HCT116 (cell line): ENCODE measurements at regions not wholly inside any gene's neighbourhood (a gene's known extent, or its start where the extent isn't known, plus 50 kb on each side); places are given as distances from the start of the nearest gene placed in this dataset.

Source experiments
- ATAC-seq: fragments of 200-7000 bp; cut with Tn5 transposase; 2 replicates; pipeline ENCODE4 v1.9.1; 2020; ENCODE audit warnings: mild to moderate bottlenecking, moderate library complexity
- BruUV-seq: library from RNA; stranded (reverse); fragments of 400-500 nt; replicated peaks from 2 replicates; lab custom pipeline; 2021; lab: Mats Ljungman, UMichigan
- CTCF ChIA-PET: fragments of 300-600 bp; sonication (Branson Sonifier 250); formaldehyde crosslinking; loops from one replicate; lab custom pipeline; 2021; ENCODE audit warnings: antibody characterized with exemption; lab: Charles Lee
- POLR2A ChIA-PET: fragments of 300-600, 350-600 bp; sonication (Branson Sonifier 250); formaldehyde crosslinking; loops from one replicate; lab custom pipeline; 2021; ENCODE audit warnings: antibody characterized with exemption; lab: Charles Lee
- RAD21 ChIA-PET, 2 experiments: fragments of 300-600 bp; sonication (Branson Sonifier 250); formaldehyde crosslinking; loops; one replicate each; lab custom pipeline; 2023; ENCODE audit warnings: low total read pairs in 2 of 2; ENCODE audit not compliant: uncharacterized antibody in 2 of 2, unreplicated experiment in 2 of 2, low non-redundant PET in 1 of 2; lab: Charles Lee
- DNase-seq: peaks from one replicate; pipeline ENCODE4 v3.0.0-alpha.2; 2010; ENCODE audit warnings: low read depth, low spot score
- H2AFZ ChIP-seq: fragments of 200-600 bp; shearing (Covaris generic), sonication (generic); 2 replicates; pipeline ENCODE4 v1.6.1; 2017; ENCODE audit warnings: low read depth, mixed run types, mixed read lengths, antibody characterized with exemption, low read length; ENCODE audit not compliant: poor library complexity, severe bottlenecking
- H3K27ac ChIP-seq: 2 replicates; pipeline ENCODE4 v1.5.1; 2012; ENCODE audit warnings: low read depth, low read length
- H3K27me3 ChIP-seq: fragments of 200-600 bp; sonication (generic); 2 replicates; pipeline ENCODE4 v1.6.1; 2016; ENCODE audit warnings: mixed run types, low read length, mixed read lengths; ENCODE audit not compliant: insufficient read depth
- H3K36me3 ChIP-seq, 2 experiments: fragments of 200-500 bp in 1 of 2; fragments of 200-600 bp in 1 of 2; sonication (Bioruptor generic) in 1 of 2; sonication (generic) in 1 of 2; 2 replicates each; pipeline versions ENCODE4 v1.5.1 to v1.6.1; 2014 to 2016; ENCODE audit warnings: low read length in 2 of 2, inconsistent platforms in 1 of 2, mixed read lengths in 1 of 2, mixed run types in 1 of 2; ENCODE audit not compliant: insufficient read depth in 2 of 2, control insufficient read depth in 1 of 2
- H3K4me1 ChIP-seq, 2 experiments: fragments of 200-600 bp in 1 of 2; sonication (generic) in 1 of 2; 2 replicates each; pipeline versions ENCODE4 v1.5.1 to v1.6.1; 2012 to 2017; ENCODE audit warnings: low read length in 2 of 2, inconsistent platforms in 1 of 2, mild to moderate bottlenecking in 1 of 2, mixed read lengths in 1 of 2, mixed run types in 1 of 2, moderate library complexity in 1 of 2; ENCODE audit not compliant: insufficient read depth in 2 of 2, control insufficient read depth in 1 of 2
- H3K4me2 ChIP-seq: fragments of 200-600 bp; sonication (generic); 2 replicates; pipeline ENCODE4 v1.6.1; 2017; ENCODE audit warnings: mixed run types, low read length, mixed read lengths
- H3K4me3 ChIP-seq, 2 experiments: fragments of 200-600 bp in 1 of 2; sonication (generic) in 1 of 2; replicated peaks in 1 of 2; 2 replicates each; pipeline ENCODE4 v1.5.1; 2011 to 2016; ENCODE audit warnings: low read length in 2 of 2, control low read depth in 1 of 2, low read depth in 1 of 2, mild to moderate bottlenecking in 1 of 2, mixed read lengths in 1 of 2, mixed run types in 1 of 2
- H3K79me2 ChIP-seq: fragments of 200-600 bp; sonication (generic); 2 replicates; pipeline ENCODE4 v1.6.1; 2017; ENCODE audit warnings: mild to moderate bottlenecking, mixed run types, low read length, moderate library complexity, mixed read lengths; ENCODE audit not compliant: insufficient read depth
- H3K9ac ChIP-seq: fragments of 200-600 bp; sonication (generic); 2 replicates; pipeline ENCODE4 v1.6.1; 2016; ENCODE audit warnings: low read length, mixed read lengths
- H3K9me2 ChIP-seq: fragments of 200-600 bp; sonication (generic), shearing (Covaris generic); 2 replicates; pipeline ENCODE4 v1.6.1; 2017; ENCODE audit warnings: mixed run types, mild to moderate bottlenecking, moderate library complexity; ENCODE audit not compliant: insufficient read depth
- H3K9me3 ChIP-seq, 2 experiments: fragments of 200-500 bp in 1 of 2; fragments of 200-600 bp in 1 of 2; sonication (Bioruptor generic) in 1 of 2; sonication (generic) in 1 of 2; 2 replicates each; pipeline ENCODE4 v1.6.1; 2014 to 2017; ENCODE audit warnings: low read length in 2 of 2, mixed read lengths in 2 of 2, inconsistent platforms in 1 of 2, low read depth in 1 of 2, mild to moderate bottlenecking in 1 of 2, mixed run types in 1 of 2, moderate library complexity in 1 of 2; ENCODE audit not compliant: control insufficient read depth in 1 of 2, insufficient read depth in 1 of 2
- H4K20me1 ChIP-seq: fragments of 200-600 bp; sonication (generic), shearing (Covaris generic); 2 replicates; pipeline ENCODE4 v1.6.1; 2017; ENCODE audit warnings: mixed run types, mild to moderate bottlenecking, moderate library complexity; ENCODE audit not compliant: insufficient read depth
- CBX3 ChIP-seq: IDR thresholded peaks from 2 replicates; pipeline ENCODE4 v1.6.1; 2012; ENCODE audit warnings: low read depth
- CEBPB ChIP-seq: IDR thresholded peaks from 2 replicates; pipeline ENCODE4 v1.6.1; 2012; ENCODE audit warnings: low read depth
- EZH2phosphoT487 ChIP-seq: fragments of 200-600 bp; IDR thresholded peaks from 2 replicates; pipeline ENCODE4 v1.6.1; 2018; ENCODE audit warnings: antibody characterized with exemption, borderline replicate concordance
- RAD21 ChIP-seq: IDR thresholded peaks from 2 replicates; pipeline ENCODE4 v1.6.1; 2012; ENCODE audit warnings: low read depth, mild to moderate bottlenecking
- SRF ChIP-seq: IDR thresholded peaks from 2 replicates; pipeline ENCODE4 v1.6.1; 2012; ENCODE audit warnings: low read depth
- YY1 ChIP-seq: IDR thresholded peaks from 2 replicates; pipeline ENCODE4 v1.6.1; 2011; ENCODE audit warnings: low read length, low read depth, moderate library complexity, mild to moderate bottlenecking; ENCODE audit not compliant: insufficient replicate concordance; ENCODE audit errors: extremely low read depth
- ZNF274 ChIP-seq: fragments of 200-500 bp; sonication (Bioruptor generic); IDR thresholded peaks from 2 replicates; pipeline ENCODE4 v1.6.1; 2014; ENCODE audit warnings: mild to moderate bottlenecking, low read depth, low read length, inconsistent platforms
- intact Hi-C: fragments of 100-400 bp; cut with micrococcal nuclease; formaldehyde crosslinking; loops from 2 replicates; pipeline ENCODE4 v1.10.0; 2022
- TF ChIP-seq, protein P1 (sequence below), 3 experiments: fragments of 200-600 bp in 1 of 3; sonication (generic) in 1 of 3; IDR thresholded peaks in 2 of 3; conservative IDR thresholded peaks in 1 of 3; 2 replicates each; pipeline ENCODE4 v1.5.1; 2012 to 2017; ENCODE audit warnings: low read depth in 2 of 3, low read length in 2 of 3, antibody characterized with exemption in 1 of 3, borderline replicate concordance in 1 of 3, control low read depth in 1 of 3, mild to moderate bottlenecking in 1 of 3, mixed read lengths in 1 of 3, mixed run types in 1 of 3, moderate library complexity in 1 of 3; ENCODE audit not compliant: insufficient read depth in 1 of 3
- TF ChIP-seq, protein P2 (sequence below): IDR thresholded peaks from 2 replicates; pipeline ENCODE4 v1.6.1; 2012; ENCODE audit warnings: low read depth

DNA sequence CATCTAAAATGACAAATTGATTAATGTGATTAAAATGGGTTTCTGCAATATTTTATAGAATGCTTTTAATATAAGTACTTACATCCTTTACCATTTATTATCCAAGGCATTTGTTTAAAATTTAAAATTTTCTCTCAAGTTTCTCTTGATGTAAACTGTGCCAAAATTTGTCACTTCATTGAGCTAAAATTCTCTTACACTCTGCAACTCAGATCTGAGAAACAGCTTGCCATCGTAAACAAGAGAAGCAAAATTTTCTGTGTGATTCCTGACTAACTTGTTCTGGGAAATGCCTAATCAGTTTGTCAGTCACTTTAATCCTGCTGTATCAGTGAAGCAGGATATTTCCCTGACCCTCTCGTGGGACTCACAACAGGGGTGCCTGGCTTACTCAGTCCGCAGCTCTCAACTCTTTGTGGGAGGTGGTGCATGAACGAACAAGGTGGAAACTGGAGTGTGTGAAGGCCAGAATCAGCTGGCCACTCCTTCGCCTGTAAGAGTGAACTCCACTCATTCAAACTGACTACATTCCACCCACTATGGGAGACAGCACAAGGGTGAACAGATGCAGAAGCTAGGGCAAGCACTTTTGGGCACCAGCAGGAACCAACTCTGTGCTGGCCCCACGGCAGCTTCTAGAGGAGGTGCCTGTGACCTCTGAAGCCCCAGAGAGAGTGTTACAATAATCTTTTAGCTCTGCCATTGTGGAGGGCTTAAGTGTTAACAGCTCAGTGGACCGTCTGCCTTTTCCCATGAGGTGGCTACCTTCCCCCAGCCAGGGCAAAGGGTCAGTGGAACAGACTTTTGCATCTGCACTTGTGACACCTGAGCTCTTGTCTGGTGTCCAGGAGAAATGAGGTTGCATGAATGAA is 349.4 kb downstream of the FAT4 start:
- TF ChIP-seq SRF = no peak
- TF ChIP-seq, protein P1, sequence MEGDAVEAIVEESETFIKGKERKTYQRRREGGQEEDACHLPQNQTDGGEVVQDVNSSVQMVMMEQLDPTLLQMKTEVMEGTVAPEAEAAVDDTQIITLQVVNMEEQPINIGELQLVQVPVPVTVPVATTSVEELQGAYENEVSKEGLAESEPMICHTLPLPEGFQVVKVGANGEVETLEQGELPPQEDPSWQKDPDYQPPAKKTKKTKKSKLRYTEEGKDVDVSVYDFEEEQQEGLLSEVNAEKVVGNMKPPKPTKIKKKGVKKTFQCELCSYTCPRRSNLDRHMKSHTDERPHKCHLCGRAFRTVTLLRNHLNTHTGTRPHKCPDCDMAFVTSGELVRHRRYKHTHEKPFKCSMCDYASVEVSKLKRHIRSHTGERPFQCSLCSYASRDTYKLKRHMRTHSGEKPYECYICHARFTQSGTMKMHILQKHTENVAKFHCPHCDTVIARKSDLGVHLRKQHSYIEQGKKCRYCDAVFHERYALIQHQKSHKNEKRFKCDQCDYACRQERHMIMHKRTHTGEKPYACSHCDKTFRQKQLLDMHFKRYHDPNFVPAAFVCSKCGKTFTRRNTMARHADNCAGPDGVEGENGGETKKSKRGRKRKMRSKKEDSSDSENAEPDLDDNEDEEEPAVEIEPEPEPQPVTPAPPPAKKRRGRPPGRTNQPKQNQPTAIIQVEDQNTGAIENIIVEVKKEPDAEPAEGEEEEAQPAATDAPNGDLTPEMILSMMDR (IDR thresholded peaks at IDR 0.05 in 2 of 3, conservative IDR thresholded peaks at IDR 0.05 in 1 of 3; ENCODE audit: borderline replicate concordance in 1 of 3, insufficient read depth in 1 of 3, low read depth in 2 of 3, low read length in 2 of 3) = no peak
- TF ChIP-seq RAD21 = no peak
- TF ChIP-seq YY1 = no peak
- TF ChIP-seq ZNF274 = no peak
- TF ChIP-seq, protein P2, sequence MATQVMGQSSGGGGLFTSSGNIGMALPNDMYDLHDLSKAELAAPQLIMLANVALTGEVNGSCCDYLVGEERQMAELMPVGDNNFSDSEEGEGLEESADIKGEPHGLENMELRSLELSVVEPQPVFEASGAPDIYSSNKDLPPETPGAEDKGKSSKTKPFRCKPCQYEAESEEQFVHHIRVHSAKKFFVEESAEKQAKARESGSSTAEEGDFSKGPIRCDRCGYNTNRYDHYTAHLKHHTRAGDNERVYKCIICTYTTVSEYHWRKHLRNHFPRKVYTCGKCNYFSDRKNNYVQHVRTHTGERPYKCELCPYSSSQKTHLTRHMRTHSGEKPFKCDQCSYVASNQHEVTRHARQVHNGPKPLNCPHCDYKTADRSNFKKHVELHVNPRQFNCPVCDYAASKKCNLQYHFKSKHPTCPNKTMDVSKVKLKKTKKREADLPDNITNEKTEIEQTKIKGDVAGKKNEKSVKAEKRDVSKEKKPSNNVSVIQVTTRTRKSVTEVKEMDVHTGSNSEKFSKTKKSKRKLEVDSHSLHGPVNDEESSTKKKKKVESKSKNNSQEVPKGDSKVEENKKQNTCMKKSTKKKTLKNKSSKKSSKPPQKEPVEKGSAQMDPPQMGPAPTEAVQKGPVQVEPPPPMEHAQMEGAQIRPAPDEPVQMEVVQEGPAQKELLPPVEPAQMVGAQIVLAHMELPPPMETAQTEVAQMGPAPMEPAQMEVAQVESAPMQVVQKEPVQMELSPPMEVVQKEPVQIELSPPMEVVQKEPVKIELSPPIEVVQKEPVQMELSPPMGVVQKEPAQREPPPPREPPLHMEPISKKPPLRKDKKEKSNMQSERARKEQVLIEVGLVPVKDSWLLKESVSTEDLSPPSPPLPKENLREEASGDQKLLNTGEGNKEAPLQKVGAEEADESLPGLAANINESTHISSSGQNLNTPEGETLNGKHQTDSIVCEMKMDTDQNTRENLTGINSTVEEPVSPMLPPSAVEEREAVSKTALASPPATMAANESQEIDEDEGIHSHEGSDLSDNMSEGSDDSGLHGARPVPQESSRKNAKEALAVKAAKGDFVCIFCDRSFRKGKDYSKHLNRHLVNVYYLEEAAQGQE = no peak
- no peak for TF ChIP-seq CBX3
- TF ChIP-seq EZH2phosphoT487 = no peak
- no peak for TF ChIP-seq CEBPB
- ATAC-seq (no peak), DNase-seq (no peak)
- BruUV-seq = no TSS peak
- Histone ChIP-seq H3K9me2 (no peaks in the 10 kb centered on the region), H3K4me2 (no peak overlapping the region), H3K27me3 (no peaks in the 10 kb centered on the region), H2AFZ (no peak overlapping the region), H3K9ac (no peak overlapping the region), H3K36me3 (no peaks in the 10 kb centered on the region), H4K20me1 (no peaks in the 10 kb centered on the region), H3K9me3 (no peaks in the 10 kb centered on the region), H3K27ac (no peak overlapping the region), H3K4me3 (no peak overlapping the region), H3K79me2 (no peaks in the 10 kb centered on the region), H3K4me1 (no peaks in the 10 kb centered on the region)
- ChIA-PET RAD21 (no interaction called here), POLR2A (no interaction called here), CTCF (no interaction called here)
- intact Hi-C loops = no loop called here
